MM.1S (cell line): ENCODE measurements at regions not wholly inside any gene's neighbourhood (a gene's known extent, or its start where the extent isn't known, plus 50 kb on each side); places are given as distances from the start of the nearest gene placed in this dataset.

Source experiments
- CTCF ChIP-seq: fragments of 300-600 bp; sonication (generic); IDR thresholded peaks from 2 replicates; pipeline ENCODE4 v1.5.1; 2016; ENCODE audit warnings: antibody characterized with exemption, low read length, mixed read lengths
- EZH2 ChIP-seq: fragments of 300-600 bp; sonication (generic); optimal IDR thresholded peaks from 2 replicates; pipeline ENCODE3; 2017; ENCODE audit warnings: low read depth, mild to moderate bottlenecking, antibody characterized with exemption, low read length, mixed read lengths
- EZH2phosphoT487 ChIP-seq: fragments of 300-600 bp; sonication (generic); IDR thresholded peaks from 2 replicates; pipeline ENCODE4 v1.6.1; 2018; ENCODE audit warnings: antibody characterized with exemption, low read length

- no peak for TF ChIP-seq CTCF
- TF ChIP-seq EZH2phosphoT487, result no peak
- TF ChIP-seq EZH2, result no peak
Measured at GRCh38 chr3:181615666-181616065, 96.1 kb upstream of the SOX2 start.
